Fibroblast of lung (primary cell): ENCODE measurements at regions not wholly inside any gene's neighbourhood (a gene's known extent, or its start where the extent isn't known, plus 50 kb on each side); places are given as distances from the start of the nearest gene placed in this dataset.

Experiments
- DNase-seq, 2 donors: peaks; one replicate each; pipeline versions ENCODE4 v3.0.0 to v3.0.0-alpha.2; 2010; ENCODE audit warnings: low read depth in 2 of 2
- H2AFZ ChIP-seq: 2 replicates; pipeline ENCODE4 v1.5.1; 2012; ENCODE audit warnings: low read length, control low read depth, inconsistent platforms
- H3K27ac ChIP-seq: 2 replicates; pipeline ENCODE4 v1.5.1; 2011; ENCODE audit warnings: low read length, control low read depth; ENCODE audit not compliant: insufficient read depth
- H3K27me3 ChIP-seq: 2 replicates; pipeline ENCODE4 v1.5.1; 2011; ENCODE audit warnings: mild to moderate bottlenecking, low read length; ENCODE audit not compliant: control insufficient read depth, insufficient read depth
- H3K36me3 ChIP-seq: 2 replicates; pipeline ENCODE4 v1.5.1; 2011; ENCODE audit warnings: low read length; ENCODE audit not compliant: control insufficient read depth, insufficient read depth
- H3K4me1 ChIP-seq: 2 replicates; pipeline ENCODE4 v1.5.1; 2011; ENCODE audit warnings: low read length; ENCODE audit not compliant: control insufficient read depth, insufficient read depth; ENCODE audit errors: extremely low read depth
- H3K4me2 ChIP-seq: 2 replicates; pipeline ENCODE4 v1.5.1; 2011; ENCODE audit warnings: low read length, control low read depth; ENCODE audit not compliant: insufficient read depth; ENCODE audit errors: extremely low read depth
- H3K4me3 ChIP-seq, 4 experiments: fragments of 200-600 bp in 1 of 4; sonication (generic) in 1 of 4; replicated peaks in 1 of 4; 2 replicates each; pipeline ENCODE4 v1.5.1; 2011 to 2016; ENCODE audit warnings: low read length in 4 of 4, low read depth in 3 of 4, mild to moderate bottlenecking in 3 of 4, control low read depth in 2 of 4, inconsistent platforms in 1 of 4, mixed read lengths in 1 of 4; ENCODE audit not compliant: insufficient read depth in 1 of 4; ENCODE audit errors: control extremely low read depth in 1 of 4
- H3K79me2 ChIP-seq: 2 replicates; pipeline ENCODE4 v1.5.1; 2012; ENCODE audit warnings: mild to moderate bottlenecking, low read length, inconsistent platforms; ENCODE audit not compliant: control insufficient read depth, insufficient read depth
- H3K9ac ChIP-seq: 2 replicates; pipeline ENCODE4 v1.5.1; 2011; ENCODE audit warnings: mild to moderate bottlenecking, low read length, control low read depth; ENCODE audit not compliant: insufficient read depth
- H3K9me3 ChIP-seq: 2 replicates; pipeline ENCODE4 v1.5.1; 2012; ENCODE audit warnings: low read depth, low read length; ENCODE audit not compliant: control insufficient read depth, insufficient read depth
- H4K20me1 ChIP-seq: 2 replicates; pipeline ENCODE4 v1.5.1; 2011; ENCODE audit warnings: low read length; ENCODE audit not compliant: control insufficient read depth, insufficient read depth; ENCODE audit errors: extremely low read depth
- CTCF ChIP-seq, 2 donors: IDR thresholded peaks in 1 of 2; conservative IDR thresholded peaks in 1 of 2; 1 replicate in 1 of 2; 2 replicates in 1 of 2; pipeline ENCODE4 v1.5.1; 2011 to 2012; ENCODE audit warnings: low read length in 2 of 2, control low read depth in 1 of 2, inconsistent platforms in 1 of 2, low read depth in 1 of 2, mild to moderate bottlenecking in 1 of 2
- EZH2 ChIP-seq: IDR thresholded peaks from 2 replicates; pipeline ENCODE4 v1.5.1; 2012; ENCODE audit warnings: low read length, control low read depth, mild to moderate bottlenecking; ENCODE audit errors: missing control alignments

GRCh38 chr15:39157882-39158281 is 423.0 kb upstream of the THBS1 start:
- H3K79me2 ChIP-seq, result no peaks in the 10 kb centered on the region
- no peak for DNase-seq
- H3K4me2 ChIP-seq, result no peak overlapping the region
- H3K27ac ChIP-seq, result no peak overlapping the region
- TF ChIP-seq EZH2, result no peak
- no peak overlapping the region for H3K4me3 ChIP-seq
- no peaks in the 10 kb centered on the region for H3K9me3 ChIP-seq
- no peaks in the 10 kb centered on the region for H3K36me3 ChIP-seq
- no peaks in the 10 kb centered on the region for H4K20me1 ChIP-seq
- H2AFZ ChIP-seq, result no peak overlapping the region
- H3K4me1 ChIP-seq, result peaks cover 19% of the 10 kb centered on the region
- no peak overlapping the region for H3K9ac ChIP-seq
- no peaks in the 10 kb centered on the region for H3K27me3 ChIP-seq

GRCh38 chr15:39159833-39160232 is 421.0 kb upstream of the THBS1 start:
- no peak overlapping the region for H2AFZ ChIP-seq

GRCh38 chr15:39161096-39161495 is 419.8 kb upstream of the THBS1 start:
- H3K4me2 ChIP-seq, result no peak overlapping the region
- H3K9me3 ChIP-seq, result no peaks in the 10 kb centered on the region
- no peaks in the 10 kb centered on the region for H3K79me2 ChIP-seq
- H3K36me3 ChIP-seq, result no peaks in the 10 kb centered on the region
- no peak overlapping the region for H3K27ac ChIP-seq
- H4K20me1 ChIP-seq, result no peaks in the 10 kb centered on the region
- no peak overlapping the region for H3K9ac ChIP-seq
- H2AFZ ChIP-seq, result no peak overlapping the region
- no peak for DNase-seq
- no peaks in the 10 kb centered on the region for H3K27me3 ChIP-seq
- no peak for TF ChIP-seq CTCF (conservative IDR thresholded peaks at IDR 0.05 in 1 of 2, IDR thresholded peaks at IDR 0.05 in 1 of 2; ENCODE audit: low read depth in 1 of 2, low read length in 2 of 2)
- no peak for TF ChIP-seq EZH2
- peaks cover 20% of the 10 kb centered on the region for H3K4me1 ChIP-seq
- no peak overlapping the region for H3K4me3 ChIP-seq

More at GRCh38 chr15:39159833-39160232, 421.0 kb upstream of the THBS1 start:
- Histone ChIP-seq H3K9ac (no peak overlapping the region), H3K4me1 (peaks cover 13% of the 10 kb centered on the region), H3K27ac (no peak overlapping the region), H3K4me3 (no peak overlapping the region), H3K79me2 (no peaks in the 10 kb centered on the region), H3K9me3 (no peaks in the 10 kb centered on the region), H3K27me3 (no peaks in the 10 kb centered on the region), H3K4me2 (no peak overlapping the region), H4K20me1 (no peaks in the 10 kb centered on the region), H3K36me3 (no peaks in the 10 kb centered on the region)
- no peak for TF ChIP-seq EZH2
- no peak for TF ChIP-seq CTCF (conservative IDR thresholded peaks at IDR 0.05 in 1 of 2, IDR thresholded peaks at IDR 0.05 in 1 of 2; ENCODE audit: low read depth in 1 of 2, low read length in 2 of 2)
- no peak for DNase-seq
